CD4-positive, alpha-beta T cell treated with Interleukin-4 for 1 hour (primary cell): ENCODE measurements at regions not wholly inside any gene's neighbourhood (a gene's known extent, or its start where the extent isn't known, plus 50 kb on each side); places are given as distances from the start of the nearest gene placed in this dataset.

Experiments
- DNase-seq, 2 donors: peaks; one replicate each; pipeline ENCODE4 v3.0.0-alpha.2; 2020 to 2022

- DNase-seq, result no peak
Observed at GRCh38 chr4:35106091-35106734, 1138.1 kb downstream of the ARAP2 start.

- DNase-seq, result no peak
Observed at GRCh38 chr4:35124106-35124505, 1120.2 kb downstream of the ARAP2 start.

- no peak for DNase-seq
Observed at GRCh38 chr4:35125995-35126712, 1118.2 kb downstream of the ARAP2 start.

GRCh38 chr4:35138449-35138848 is 1105.9 kb downstream of the ARAP2 start:
- no peak for DNase-seq

GRCh38 chr4:35147761-35148160 is 1096.6 kb downstream of the ARAP2 start:
- DNase-seq, result no peak

GRCh38 chr4:35151816-35152572 is 1092.3 kb downstream of the ARAP2 start:
- DNase-seq, result no peak

- no peak for DNase-seq
Observed at GRCh38 chr4:35163168-35163567, 1081.1 kb downstream of the ARAP2 start.

GRCh38 chr4:35164063-35164462 is 1080.3 kb downstream of the ARAP2 start:
- no peak for DNase-seq

- DNase-seq, result no peak
Observed at GRCh38 chr4:35166466-35166865, 1077.8 kb downstream of the ARAP2 start.

- no peak for DNase-seq
Observed at GRCh38 chr4:35167385-35167784, 1076.9 kb downstream of the ARAP2 start.

GRCh38 chr4:35175487-35175886 is 1068.8 kb downstream of the ARAP2 start:
- DNase-seq, result no peak

- DNase-seq, result no peak
Observed at GRCh38 chr4:35175894-35176293, 1068.4 kb downstream of the ARAP2 start.

GRCh38 chr4:35182451-35182850 is 1061.9 kb downstream of the ARAP2 start:
- no peak for DNase-seq

GRCh38 chr4:35189988-35190613 is 1054.2 kb downstream of the ARAP2 start:
- DNase-seq, result no peak

GRCh38 chr4:35201403-35201802 is 1042.9 kb downstream of the ARAP2 start:
- DNase-seq, result no peak

- DNase-seq, result no peak
Observed at GRCh38 chr4:35216636-35217035, 1027.7 kb downstream of the ARAP2 start.

- DNase-seq, result no peak
Observed at GRCh38 chr4:35217331-35217730, 1027.0 kb downstream of the ARAP2 start.

GRCh38 chr4:35228313-35228712 is 1016.0 kb downstream of the ARAP2 start:
- no peak for DNase-seq

- no peak for DNase-seq
Observed at GRCh38 chr4:35229021-35229420, 1015.3 kb downstream of the ARAP2 start.

GRCh38 chr4:35237924-35238323 is 1006.4 kb downstream of the ARAP2 start:
- no peak for DNase-seq

GRCh38 chr4:35238793-35239192 is 1005.5 kb downstream of the ARAP2 start:
- no peak for DNase-seq

GRCh38 chr4:35246493-35246892 is 997.8 kb downstream of the ARAP2 start:
- no peak for DNase-seq

- DNase-seq, result no peak
Observed at GRCh38 chr4:35247047-35247446, 997.3 kb downstream of the ARAP2 start.

- no peak for DNase-seq
Observed at GRCh38 chr4:35250331-35250730, 994.0 kb downstream of the ARAP2 start.
